ENCODE measurements at regions not wholly inside any gene's neighbourhood (a gene's known extent, or its start where the extent isn't known, plus 50 kb on each side); places are given as distances from the start of the nearest gene placed in this dataset.

DNA sequence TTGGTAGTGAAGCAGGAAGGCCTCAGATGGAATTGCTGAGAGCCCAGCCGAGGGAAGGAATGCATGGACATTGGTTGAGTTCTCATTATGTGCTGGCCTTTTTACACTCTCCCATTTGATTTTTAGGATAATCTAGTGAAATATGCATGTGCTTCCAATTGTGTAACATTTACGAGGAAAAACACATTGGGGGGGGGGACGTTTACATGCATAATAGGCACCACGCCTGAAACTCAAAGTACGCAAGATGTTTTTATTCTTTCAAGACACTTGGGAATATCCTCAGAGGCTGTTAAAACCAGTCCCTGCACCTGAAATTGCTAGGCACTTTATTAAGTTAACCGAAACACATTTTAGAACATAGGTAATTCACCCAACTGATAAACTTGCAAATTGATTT is 118.5 kb upstream of the CDH4 start:
- Histone ChIP-seq H3K23ac (ENCODE audit: low read length) (no peak overlapping the region), H4K8ac (ENCODE audit: low read depth, low read length) (no peak overlapping the region), H3K79me1 (ENCODE audit: low read length) (no peaks in the 10 kb centered on the region), H3K27me3 (ENCODE audit: insufficient read depth, low read length) (no peaks in the 10 kb centered on the region), H3K4me1 (ENCODE audit: control insufficient read depth in 1 of 2, insufficient read depth in 2 of 2, low read length in 2 of 2) (no peaks in the 10 kb centered on the region), H3K9ac (ENCODE audit: low read length) (no peak overlapping the region), H3K4me3 (ENCODE audit: low read depth, low read length) (no peak overlapping the region), H3K14ac (ENCODE audit: low read length) (no peak overlapping the region), H2AFZ (ENCODE audit: insufficient read depth, low read length, poor library complexity) (no peak overlapping the region), H3K36me3 (ENCODE audit: control insufficient read depth in 1 of 2, insufficient read depth in 2 of 2, low read length in 2 of 2) (no peaks in the 10 kb centered on the region), H2BK5ac (ENCODE audit: low read depth, low read length, poor library complexity) (no peak overlapping the region), H3K4ac (ENCODE audit: low read depth, low read length) (no peak overlapping the region), H2AK5ac (ENCODE audit: low read length) (no peak overlapping the region), H3K4me2 (ENCODE audit: low read length) (no peak overlapping the region), H3K18ac (ENCODE audit: low read length) (no peak overlapping the region), H3K79me2 (ENCODE audit: control insufficient read depth, insufficient read depth, low read length, poor library complexity) (no peaks in the 10 kb centered on the region), H2BK120ac (ENCODE audit: insufficient read depth, low read length, poor library complexity) (no peak overlapping the region), H4K91ac (ENCODE audit: low read depth, low read length) (no peak overlapping the region), H3K27ac (ENCODE audit: low read depth, low read length) (no peak overlapping the region), H2BK12ac (ENCODE audit: low read length) (no peak overlapping the region), H3K9me3 (ENCODE audit: insufficient read depth, low read depth, low read length) (peaks cover 4% of the 10 kb centered on the region), H4K12ac (ENCODE audit: low read depth, low read length) (no peak overlapping the region)
- DNase-seq, result no peak
- WGBS (ENCODE audit: extremely low coverage, insufficient coverage, insufficient read length), result no CpG with 5 or more reads among the region's 6 CpGs

- Histone ChIP-seq H3K14ac (ENCODE audit: low read length) (no peak overlapping the region), H3K4me2 (ENCODE audit: low read length) (no peak overlapping the region), H2BK120ac (ENCODE audit: insufficient read depth, low read length, poor library complexity) (no peak overlapping the region), H2AFZ (ENCODE audit: insufficient read depth, low read length, poor library complexity) (no peak overlapping the region), H3K4me3 (ENCODE audit: low read depth, low read length) (no peak overlapping the region), H3K9ac (ENCODE audit: low read length) (no peak overlapping the region), H3K18ac (ENCODE audit: low read length) (no peak overlapping the region), H3K79me2 (ENCODE audit: control insufficient read depth, insufficient read depth, low read length, poor library complexity) (no peaks in the 10 kb centered on the region), H2BK5ac (ENCODE audit: low read depth, low read length, poor library complexity) (no peak overlapping the region), H4K12ac (ENCODE audit: low read depth, low read length) (no peak overlapping the region), H3K27ac (ENCODE audit: low read depth, low read length) (no peak overlapping the region), H2BK12ac (ENCODE audit: low read length) (no peak overlapping the region), H3K79me1 (ENCODE audit: low read length) (no peaks in the 10 kb centered on the region), H2AK5ac (ENCODE audit: low read length) (no peak overlapping the region), H3K27me3 (ENCODE audit: insufficient read depth, low read length) (no peaks in the 10 kb centered on the region), H3K23ac (ENCODE audit: low read length) (no peak overlapping the region), H3K36me3 (ENCODE audit: control insufficient read depth in 1 of 2, insufficient read depth in 2 of 2, low read length in 2 of 2) (no peaks in the 10 kb centered on the region), H3K4ac (ENCODE audit: low read depth, low read length) (no peak overlapping the region), H3K9me3 (ENCODE audit: insufficient read depth, low read depth, low read length) (peaks cover 4% of the 10 kb centered on the region), H3K4me1 (ENCODE audit: control insufficient read depth in 1 of 2, insufficient read depth in 2 of 2, low read length in 2 of 2) (no peaks in the 10 kb centered on the region), H4K8ac (ENCODE audit: low read depth, low read length) (no peak overlapping the region), H4K91ac (ENCODE audit: low read depth, low read length) (no peak overlapping the region)
- no peak for DNase-seq
- WGBS (ENCODE audit: extremely low coverage, insufficient coverage, insufficient read length), result no CpG with 5 or more reads among the region's 9 CpGs
Observed at GRCh38 chr20:61134296-61135030, 117.6 kb upstream of the CDH4 start.

GRCh38 chr20:61135266-61135665 is 116.8 kb upstream of the CDH4 start:
- no peak overlapping the region for H2BK12ac ChIP-seq (ENCODE audit: low read length)
- H3K18ac ChIP-seq (ENCODE audit: low read length), result no peak overlapping the region
- H2BK5ac ChIP-seq (ENCODE audit: low read depth, low read length, poor library complexity), result no peak overlapping the region
- H3K27ac ChIP-seq (ENCODE audit: low read depth, low read length), result no peak overlapping the region
- H3K23ac ChIP-seq (ENCODE audit: low read length), result no peak overlapping the region
- no CpG with 5 or more reads among the region's 11 CpGs for WGBS (ENCODE audit: extremely low coverage, insufficient coverage, insufficient read length)
- H3K4ac ChIP-seq (ENCODE audit: low read depth, low read length), result no peak overlapping the region
- H3K14ac ChIP-seq (ENCODE audit: low read length), result no peak overlapping the region
- DNase-seq, result no peak
- H4K12ac ChIP-seq (ENCODE audit: low read depth, low read length), result no peak overlapping the region
- no peak overlapping the region for H3K4me2 ChIP-seq (ENCODE audit: low read length)
- H3K9me3 ChIP-seq (ENCODE audit: insufficient read depth, low read depth, low read length), result peaks cover 4% of the 10 kb centered on the region
- no peak overlapping the region for H4K91ac ChIP-seq (ENCODE audit: low read depth, low read length)
- no peak overlapping the region for H4K8ac ChIP-seq (ENCODE audit: low read depth, low read length)
- H3K36me3 ChIP-seq (ENCODE audit: control insufficient read depth in 1 of 2, insufficient read depth in 2 of 2, low read length in 2 of 2), result no peaks in the 10 kb centered on the region
- H3K79me2 ChIP-seq (ENCODE audit: control insufficient read depth, insufficient read depth, low read length, poor library complexity), result no peaks in the 10 kb centered on the region
- no peaks in the 10 kb centered on the region for H3K79me1 ChIP-seq (ENCODE audit: low read length)
- H3K4me3 ChIP-seq (ENCODE audit: low read depth, low read length), result no peak overlapping the region
- H3K27me3 ChIP-seq (ENCODE audit: insufficient read depth, low read length), result no peaks in the 10 kb centered on the region
- H3K9ac ChIP-seq (ENCODE audit: low read length), result no peak overlapping the region
- no peaks in the 10 kb centered on the region for H3K4me1 ChIP-seq (ENCODE audit: control insufficient read depth in 1 of 2, insufficient read depth in 2 of 2, low read length in 2 of 2)
- no peak overlapping the region for H2AFZ ChIP-seq (ENCODE audit: insufficient read depth, low read length, poor library complexity)
- no peak overlapping the region for H2AK5ac ChIP-seq (ENCODE audit: low read length)
- H2BK120ac ChIP-seq (ENCODE audit: insufficient read depth, low read length, poor library complexity), result no peak overlapping the region

- H4K91ac ChIP-seq (ENCODE audit: low read depth, low read length), result no peak overlapping the region
- H3K27me3 ChIP-seq (ENCODE audit: insufficient read depth, low read length), result no peaks in the 10 kb centered on the region
- H3K23ac ChIP-seq (ENCODE audit: low read length), result no peak overlapping the region
- H3K18ac ChIP-seq (ENCODE audit: low read length), result no peak overlapping the region
- no CpG with 5 or more reads among the region's 15 CpGs for WGBS (ENCODE audit: extremely low coverage, insufficient coverage, insufficient read length)
- no peak overlapping the region for H4K8ac ChIP-seq (ENCODE audit: low read depth, low read length)
- no peak overlapping the region for H4K12ac ChIP-seq (ENCODE audit: low read depth, low read length)
- H3K79me1 ChIP-seq (ENCODE audit: low read length), result no peaks in the 10 kb centered on the region
- H3K9ac ChIP-seq (ENCODE audit: low read length), result no peak overlapping the region
- DNase-seq, result no peak
- no peak overlapping the region for H2AFZ ChIP-seq (ENCODE audit: insufficient read depth, low read length, poor library complexity)
- H3K36me3 ChIP-seq (ENCODE audit: control insufficient read depth in 1 of 2, insufficient read depth in 2 of 2, low read length in 2 of 2), result no peaks in the 10 kb centered on the region
- H2BK12ac ChIP-seq (ENCODE audit: low read length), result no peak overlapping the region
- H2BK120ac ChIP-seq (ENCODE audit: insufficient read depth, low read length, poor library complexity), result no peak overlapping the region
- H3K27ac ChIP-seq (ENCODE audit: low read depth, low read length), result no peak overlapping the region
- no peak overlapping the region for H2BK5ac ChIP-seq (ENCODE audit: low read depth, low read length, poor library complexity)
- no peak overlapping the region for H3K14ac ChIP-seq (ENCODE audit: low read length)
- H3K9me3 ChIP-seq (ENCODE audit: insufficient read depth, low read depth, low read length), result peaks cover 4% of the 10 kb centered on the region
- H2AK5ac ChIP-seq (ENCODE audit: low read length), result no peak overlapping the region
- no peaks in the 10 kb centered on the region for H3K4me1 ChIP-seq (ENCODE audit: control insufficient read depth in 1 of 2, insufficient read depth in 2 of 2, low read length in 2 of 2)
- H3K4ac ChIP-seq (ENCODE audit: low read depth, low read length), result no peak overlapping the region
- no peak overlapping the region for H3K4me2 ChIP-seq (ENCODE audit: low read length)
- no peak overlapping the region for H3K4me3 ChIP-seq (ENCODE audit: low read depth, low read length)
- no peaks in the 10 kb centered on the region for H3K79me2 ChIP-seq (ENCODE audit: control insufficient read depth, insufficient read depth, low read length, poor library complexity)
Observed at GRCh38 chr20:61135968-61136367, 116.1 kb upstream of the CDH4 start.
